Right lobe of liver (tissue), 6 donors: ENCODE measurements at regions not wholly inside any gene's neighbourhood (a gene's known extent, or its start where the extent isn't known, plus 50 kb on each side); places are given as distances from the start of the nearest gene placed in this dataset.

ENCODE experiments used
- ATAC-seq, 4 donors: fragments of 200-7000 bp; cut with Tn5 transposase; one replicate each; pipeline ENCODE4 v1.9.1; 2020; ENCODE audit warnings: mild to moderate bottlenecking in 4 of 4, moderate library complexity in 4 of 4
- DNase-seq, 3 donors: peaks; one replicate each; pipeline ENCODE4 v3.0.0-alpha.2; 2020
- H3K27ac ChIP-seq, 3 donors: fragments of 200-600 bp; one replicate each; pipeline ENCODE4 v1.8.0; 2022
- H3K27me3 ChIP-seq, 2 donors: fragments of 200-600 bp; one replicate each; pipeline ENCODE4 v1.8.0; 2022
- H3K36me3 ChIP-seq, 4 donors: fragments of 200-600 bp; sonication (generic) in 1 of 4; one replicate each; pipeline versions ENCODE4 v1.5.1 to v1.8.0; 2017 to 2022; ENCODE audit warnings: control low read depth in 1 of 4
- H3K4me1 ChIP-seq, 4 donors: fragments of 200-600 bp; sonication (generic) in 1 of 4; one replicate each; pipeline versions ENCODE4 v1.5.1 to v1.8.0; 2017 to 2022; ENCODE audit warnings: control low read depth in 1 of 4
- H3K4me3 ChIP-seq, 3 donors: fragments of 200-600 bp; one replicate each; pipeline ENCODE4 v1.8.0; 2022
- H3K9me3 ChIP-seq, 4 donors: fragments of 200-600 bp; sonication (generic) in 1 of 4; one replicate each; pipeline versions ENCODE4 v1.5.1 to v1.8.0; 2017 to 2022; ENCODE audit warnings: control low read depth in 1 of 4
- POLR2A ChIP-seq: fragments of 450-650 bp; IDR thresholded peaks from one replicate; pipeline ENCODE4 v1.6.1; 2017; ENCODE audit warnings: antibody characterized with exemption, mild to moderate bottlenecking
- WGBS: methylation state at CpG from one replicate; pipeline ENCODE4 v1.1.6; 2018; ENCODE audit warnings: low coverage, low lambda C conversion rate; ENCODE audit not compliant: insufficient coverage; ENCODE audit errors: missing lambda C conversion rate; 5-methylcytosine and 5-hydroxymethylcytosine counted together
- intact Hi-C, 2 donors: fragments of 100-400 bp; cut with DNase I; formaldehyde crosslinking; loops; one replicate each; pipeline versions ENCODE4 v1.11.2 to v1.14.1; 2022
- TF ChIP-seq, protein P1 (sequence below), 4 donors: fragments of 200-600 bp in 3 of 4; fragments of 450-650 bp in 1 of 4; IDR thresholded peaks; one replicate each; pipeline versions ENCODE4 v1.5.1 to v1.8.0; 2016 to 2022; ENCODE audit warnings: antibody characterized with exemption in 4 of 4, mild to moderate bottlenecking in 2 of 4
- donor health status: DM: no; HTN: yes; CAD: no.
- donor health status: DM: no; HTN: no; CAD: no.
- donor health status: DM: no; HTN: no; CAD: no.
- donor health status: DM: no; HTN: yes; CAD: no.
- donor health status: DM: no; HTN: yes; CAD: no.

- peak; percentile 98 to 100 (median 98) for ATAC-seq
- DNase-seq, result peak in 2 of 3 donors; percentile 29 to 57
- intact Hi-C loops, result no loop called here
- Histone ChIP-seq H3K9me3 (no peaks in the 10 kb centered on the region), H3K27me3 (no peaks in the 10 kb centered on the region), H3K27ac (peak overlapping the region in 2 of 3 donors; percentile 1 to 41), H3K4me1 (peaks cover 0 to 8% (median 0%) of the 10 kb centered on the region in 4 donors), H3K4me3 (peak overlapping the region in 2 of 3 donors; percentile 9 to 28), H3K36me3 (no peaks in the 10 kb centered on the region)
- TF ChIP-seq, protein P1, sequence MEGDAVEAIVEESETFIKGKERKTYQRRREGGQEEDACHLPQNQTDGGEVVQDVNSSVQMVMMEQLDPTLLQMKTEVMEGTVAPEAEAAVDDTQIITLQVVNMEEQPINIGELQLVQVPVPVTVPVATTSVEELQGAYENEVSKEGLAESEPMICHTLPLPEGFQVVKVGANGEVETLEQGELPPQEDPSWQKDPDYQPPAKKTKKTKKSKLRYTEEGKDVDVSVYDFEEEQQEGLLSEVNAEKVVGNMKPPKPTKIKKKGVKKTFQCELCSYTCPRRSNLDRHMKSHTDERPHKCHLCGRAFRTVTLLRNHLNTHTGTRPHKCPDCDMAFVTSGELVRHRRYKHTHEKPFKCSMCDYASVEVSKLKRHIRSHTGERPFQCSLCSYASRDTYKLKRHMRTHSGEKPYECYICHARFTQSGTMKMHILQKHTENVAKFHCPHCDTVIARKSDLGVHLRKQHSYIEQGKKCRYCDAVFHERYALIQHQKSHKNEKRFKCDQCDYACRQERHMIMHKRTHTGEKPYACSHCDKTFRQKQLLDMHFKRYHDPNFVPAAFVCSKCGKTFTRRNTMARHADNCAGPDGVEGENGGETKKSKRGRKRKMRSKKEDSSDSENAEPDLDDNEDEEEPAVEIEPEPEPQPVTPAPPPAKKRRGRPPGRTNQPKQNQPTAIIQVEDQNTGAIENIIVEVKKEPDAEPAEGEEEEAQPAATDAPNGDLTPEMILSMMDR (IDR thresholded peaks at IDR 0.05), result peak in 1 of 4 donors; percentile 24
- TF ChIP-seq POLR2A, result no peak
- 20% methylated on average over 2 of the region's 2 CpGs for WGBS
These were observed 654.9 kb upstream of the PKN2 start for GRCh38 chr1:88029142-88029541.

DNA sequence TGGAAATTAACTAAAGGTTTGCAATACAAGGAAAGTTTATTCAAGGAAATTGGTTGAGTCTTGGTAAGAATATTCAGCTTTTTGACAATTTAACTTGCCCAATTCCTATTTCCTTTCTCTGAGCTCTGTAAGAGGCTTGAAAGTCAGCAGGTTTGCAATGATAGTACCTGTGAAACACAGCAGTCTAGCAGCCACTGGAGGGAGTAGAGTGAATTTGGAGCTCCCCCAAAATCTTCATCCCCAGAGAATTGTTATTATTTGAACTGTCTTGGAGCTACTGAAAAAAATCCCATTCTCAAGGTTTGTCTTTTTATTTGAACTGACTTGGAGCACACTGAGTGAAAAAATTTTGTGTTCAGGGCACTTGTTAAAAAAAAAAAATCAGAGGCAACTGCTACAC lies 654.2 kb upstream of the PKN2 start:
- intact Hi-C loops, result no loop called here
- Histone ChIP-seq H3K9me3 (no peaks in the 10 kb centered on the region), H3K4me1 (peaks cover 0 to 8% (median 0%) of the 10 kb centered on the region in 4 donors), H3K4me3 (peak overlapping the region in 1 of 3 donors; percentile 9), H3K27ac (peak overlapping the region in 2 of 3 donors; percentile 1 to 41), H3K27me3 (no peaks in the 10 kb centered on the region), H3K36me3 (no peaks in the 10 kb centered on the region)
- no peak for TF ChIP-seq POLR2A
- TF ChIP-seq, protein P1 (IDR thresholded peaks at IDR 0.05), result peak in 3 of 4 donors; percentile 10 to 30 (median 26)
- DNase-seq, result no peak
- ATAC-seq, result peak; percentile 75 to 84 (median 78)

DNA sequence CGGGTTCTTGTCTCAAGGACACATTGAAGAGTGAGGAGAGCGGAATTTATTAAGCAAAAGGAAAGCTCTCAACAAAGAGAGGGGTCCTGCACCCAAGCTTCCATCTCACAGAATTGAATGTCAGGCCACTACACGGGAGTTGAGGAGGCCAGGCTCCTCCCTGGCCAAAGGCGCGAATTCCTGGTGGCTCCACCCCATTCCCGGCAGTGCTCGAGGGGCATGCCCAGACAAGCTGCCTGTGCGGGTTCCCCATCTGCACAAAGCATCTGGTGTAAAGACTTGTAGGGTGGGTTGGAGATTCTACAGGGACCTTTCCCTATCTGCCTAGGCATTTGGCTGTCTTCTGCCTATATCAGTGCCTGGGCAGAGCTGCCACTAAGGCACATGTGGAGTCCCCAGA lies 648.5 kb upstream of the PKN2 start:
- no peak overlapping the region for H3K27ac ChIP-seq
- no peak for TF ChIP-seq POLR2A
- no peaks in the 10 kb centered on the region for H3K27me3 ChIP-seq
- intact Hi-C loops, result no loop called here
- no peak for DNase-seq
- 96% methylated on average over 5 of the region's 8 CpGs for WGBS
- peaks cover 0 to 7% (median 0%) of the 10 kb centered on the region in 4 donors for H3K9me3 ChIP-seq
- no peaks in the 10 kb centered on the region for H3K4me1 ChIP-seq
- no peak for ATAC-seq
- H3K36me3 ChIP-seq, result no peaks in the 10 kb centered on the region
- H3K4me3 ChIP-seq, result no peak overlapping the region

DNA sequence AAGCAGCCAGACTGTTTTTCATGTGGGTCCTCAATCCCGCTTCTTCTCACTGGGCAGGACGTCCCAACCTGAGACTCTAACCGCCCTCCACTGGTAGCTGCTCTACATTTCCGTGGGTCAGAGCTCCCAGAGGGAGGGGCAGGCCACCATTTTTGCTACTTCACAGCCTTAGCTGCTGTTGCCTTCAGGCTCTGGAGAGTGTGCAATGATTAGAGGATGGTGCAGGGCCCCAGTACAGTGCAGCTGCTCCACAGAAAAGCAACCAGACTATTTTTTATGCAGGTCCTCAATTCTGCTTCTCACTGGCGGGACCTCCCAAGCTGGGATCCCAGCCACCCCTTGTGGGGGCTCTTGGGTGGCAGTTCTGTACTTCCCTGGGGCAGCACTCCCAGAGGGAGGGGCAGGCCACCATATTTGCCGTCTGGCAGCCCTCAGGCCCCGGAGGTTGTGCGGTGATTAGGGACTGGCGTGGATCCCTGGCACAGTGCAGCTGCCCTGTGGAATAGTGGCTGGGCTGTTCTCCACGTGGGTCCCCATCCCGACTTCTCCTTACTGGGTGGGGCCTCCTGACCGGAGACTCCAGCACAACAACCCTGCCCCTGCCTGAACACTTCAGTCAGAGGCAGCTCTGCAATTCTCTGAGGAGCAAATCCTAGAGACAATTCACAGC lies 647.6 kb upstream of the PKN2 start:
- no peak for ATAC-seq
- intact Hi-C loops, result no loop called here

GRCh38 chr1:88039240-88039639 lies 644.8 kb upstream of the PKN2 start:
- Histone ChIP-seq H3K4me1 (no peaks in the 10 kb centered on the region), H3K36me3 (no peaks in the 10 kb centered on the region), H3K27me3 (no peaks in the 10 kb centered on the region), H3K27ac (no peak overlapping the region), H3K9me3 (peaks cover 0 to 7% (median 0%) of the 10 kb centered on the region in 4 donors), H3K4me3 (no peak overlapping the region)
- TF ChIP-seq POLR2A, result no peak
- TF ChIP-seq, protein P1 (IDR thresholded peaks at IDR 0.05), result no peak
- 50% methylated on average over 1 of the region's 1 CpG for WGBS
- no peak for DNase-seq
- intact Hi-C loops, result no loop called here
- ATAC-seq, result no peak

More for the DNA sequence above, 647.6 kb upstream of the PKN2 start:
- no peak overlapping the region for H3K27ac ChIP-seq
- peaks cover 0 to 7% (median 0%) of the 10 kb centered on the region in 4 donors for H3K9me3 ChIP-seq
- H3K4me1 ChIP-seq, result no peaks in the 10 kb centered on the region
- H3K36me3 ChIP-seq, result no peaks in the 10 kb centered on the region
- H3K27me3 ChIP-seq, result no peaks in the 10 kb centered on the region
- no CpG with 5 or more reads among the region's 12 CpGs for WGBS
- TF ChIP-seq, protein P1 (IDR thresholded peaks at IDR 0.05), result no peak
- TF ChIP-seq POLR2A, result no peak
- no peak for DNase-seq
- no peak overlapping the region for H3K4me3 ChIP-seq
